Uterus (tissue), 3 donors: ENCODE measurements at regions not wholly inside any gene's neighbourhood (a gene's known extent, or its start where the extent isn't known, plus 50 kb on each side); places are given as distances from the start of the nearest gene placed in this dataset.

Experiments used
- DNase-seq, 2 donors: peaks; one replicate each; pipeline ENCODE4 v3.0.0-alpha.2; 2019 to 2020
- H3K27ac ChIP-seq, 2 donors: fragments of 200-600 bp; sonication (generic); 1 replicate in 1 of 2; 2 replicates in 1 of 2; pipeline ENCODE4 v1.5.1; 2016 to 2018
- H3K27me3 ChIP-seq, 2 donors: fragments of 200-600 bp; sonication (generic); one replicate each; pipeline ENCODE4 v1.5.1; 2018 to 2019; ENCODE audit warnings: control low read depth in 1 of 2
- H3K36me3 ChIP-seq, 2 donors: fragments of 200-600 bp; sonication (generic); one replicate each; pipeline ENCODE4 v1.5.1; 2019; ENCODE audit warnings: control low read depth in 1 of 2
- H3K4me1 ChIP-seq, 2 donors: fragments of 200-600 bp; sonication (generic); one replicate each; pipeline ENCODE4 v1.5.1; 2018 to 2019; ENCODE audit warnings: control low read depth in 1 of 2
- H3K4me3 ChIP-seq, 2 donors: fragments of 200-600 bp; sonication (generic); 1 replicate in 1 of 2; 2 replicates in 1 of 2; pipeline ENCODE4 v1.5.1; 2018 to 2019; ENCODE audit warnings: mild to moderate bottlenecking in 1 of 2
- H3K9me3 ChIP-seq, 2 donors: fragments of 200-600 bp; sonication (generic); one replicate each; pipeline ENCODE4 v1.5.1; 2019; ENCODE audit warnings: control low read depth in 1 of 2
- POLR2A ChIP-seq, 2 donors: fragments of 450-650 bp; IDR thresholded peaks; one replicate each; pipeline ENCODE4 v1.6.1; 2016; ENCODE audit warnings: antibody characterized with exemption in 2 of 2, mild to moderate bottlenecking in 1 of 2, moderate library complexity in 1 of 2
- intact Hi-C: fragments of 100-400 bp; cut with DNase I; formaldehyde crosslinking; loops from one replicate; pipeline ENCODE4 v1.15.1; 2023; ENCODE audit warnings: low total_unique reads
- TF ChIP-seq, protein P1 (sequence below), 4 experiments: fragments of 200-600 bp in 2 of 4; fragments of 450-650 bp in 2 of 4; sonication (generic) in 2 of 4; IDR thresholded peaks; one replicate each; pipeline ENCODE4 v1.5.1; 2016 to 2019; ENCODE audit warnings: antibody characterized with exemption in 4 of 4, mild to moderate bottlenecking in 2 of 4, moderate library complexity in 1 of 4
- donor health status: DM: yes; HTN: yes; CAD: no.

DNA sequence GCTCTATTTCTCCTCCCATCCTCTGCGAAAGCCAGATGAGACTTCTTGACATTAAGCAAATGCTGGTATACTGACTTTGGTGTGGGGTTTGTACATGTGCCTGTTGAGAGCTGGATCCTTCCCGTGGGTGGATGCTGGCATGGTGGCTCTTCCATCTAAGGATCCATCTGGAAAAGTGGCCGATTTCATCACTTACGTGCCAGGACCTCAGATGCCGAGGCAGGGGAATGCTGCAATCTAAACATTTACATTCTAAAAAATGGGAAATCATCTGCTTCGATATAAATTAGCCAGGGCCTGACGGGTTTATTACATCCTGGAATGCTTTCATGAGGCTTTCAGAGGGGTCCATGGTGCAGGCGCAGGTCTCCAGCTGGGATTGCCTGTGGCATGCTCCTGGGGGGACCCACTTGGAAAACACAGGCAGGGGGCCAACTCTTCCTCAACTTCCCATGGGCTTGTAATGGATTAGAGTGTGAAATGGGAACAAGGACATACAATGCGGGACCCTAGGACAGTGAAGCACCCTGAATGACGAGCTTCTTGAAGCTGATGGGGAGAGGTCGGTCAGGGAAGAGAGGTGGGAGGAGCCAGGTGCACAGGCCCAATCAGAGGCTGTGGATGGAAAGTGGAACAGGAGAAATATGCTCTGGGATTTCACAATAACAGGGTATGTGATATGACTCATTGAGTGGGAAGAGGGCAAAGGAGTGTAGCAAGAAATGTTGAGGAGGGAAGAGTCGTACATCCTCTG is 105.5 kb upstream of the PITX1 start:
- no peaks in the 10 kb centered on the region for H3K27me3 ChIP-seq
- H3K4me3 ChIP-seq, result no peak overlapping the region
- no peaks in the 10 kb centered on the region for H3K4me1 ChIP-seq
- H3K36me3 ChIP-seq, result no peaks in the 10 kb centered on the region
- H3K27ac ChIP-seq, result peak overlapping the region in 1 of 2 donors; percentile 7
- TF ChIP-seq, protein P1, sequence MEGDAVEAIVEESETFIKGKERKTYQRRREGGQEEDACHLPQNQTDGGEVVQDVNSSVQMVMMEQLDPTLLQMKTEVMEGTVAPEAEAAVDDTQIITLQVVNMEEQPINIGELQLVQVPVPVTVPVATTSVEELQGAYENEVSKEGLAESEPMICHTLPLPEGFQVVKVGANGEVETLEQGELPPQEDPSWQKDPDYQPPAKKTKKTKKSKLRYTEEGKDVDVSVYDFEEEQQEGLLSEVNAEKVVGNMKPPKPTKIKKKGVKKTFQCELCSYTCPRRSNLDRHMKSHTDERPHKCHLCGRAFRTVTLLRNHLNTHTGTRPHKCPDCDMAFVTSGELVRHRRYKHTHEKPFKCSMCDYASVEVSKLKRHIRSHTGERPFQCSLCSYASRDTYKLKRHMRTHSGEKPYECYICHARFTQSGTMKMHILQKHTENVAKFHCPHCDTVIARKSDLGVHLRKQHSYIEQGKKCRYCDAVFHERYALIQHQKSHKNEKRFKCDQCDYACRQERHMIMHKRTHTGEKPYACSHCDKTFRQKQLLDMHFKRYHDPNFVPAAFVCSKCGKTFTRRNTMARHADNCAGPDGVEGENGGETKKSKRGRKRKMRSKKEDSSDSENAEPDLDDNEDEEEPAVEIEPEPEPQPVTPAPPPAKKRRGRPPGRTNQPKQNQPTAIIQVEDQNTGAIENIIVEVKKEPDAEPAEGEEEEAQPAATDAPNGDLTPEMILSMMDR (IDR thresholded peaks at IDR 0.05), result no peak
- TF ChIP-seq POLR2A (IDR thresholded peaks at IDR 0.05), result no peak
- H3K9me3 ChIP-seq, result no peaks in the 10 kb centered on the region
- peak; percentile 54 to 59 for DNase-seq
- intact Hi-C loops, result no loop called here

DNA sequence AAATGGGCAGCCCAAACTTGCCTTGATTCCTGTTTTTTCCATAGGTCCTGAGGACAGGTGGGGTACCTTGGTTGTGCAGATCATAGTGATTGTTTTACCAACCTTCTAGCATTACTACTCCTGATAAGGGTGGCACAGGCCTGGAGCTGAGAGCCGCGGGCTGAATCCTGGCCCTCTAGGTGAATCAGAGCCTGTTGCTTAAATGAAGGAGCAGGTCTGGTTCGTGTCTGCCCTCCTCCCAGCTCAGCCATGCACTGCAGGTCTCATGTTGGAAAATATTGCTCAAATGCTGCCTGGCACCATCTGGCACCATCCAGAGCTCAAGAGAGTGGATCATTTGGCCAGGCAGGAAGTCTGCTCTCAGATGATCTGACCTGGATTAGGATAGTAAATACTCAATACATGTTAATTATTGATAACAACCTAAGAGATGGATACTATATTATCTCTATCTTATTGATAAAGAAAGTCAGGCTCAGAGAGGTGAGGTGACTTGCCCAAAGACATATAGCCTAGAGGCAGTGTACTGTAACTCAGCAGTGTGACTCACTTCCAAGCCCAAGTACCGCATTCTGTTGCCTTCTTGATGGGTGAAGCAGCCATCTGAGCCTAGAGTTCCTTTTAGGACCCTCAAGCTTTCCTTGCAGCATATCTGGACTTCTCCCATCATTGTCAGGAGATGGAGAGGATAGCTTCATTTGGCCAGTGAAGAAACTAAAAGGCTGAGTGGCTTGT is 104.3 kb upstream of the PITX1 start:
- Histone ChIP-seq H3K4me1 (no peaks in the 10 kb centered on the region), H3K27me3 (no peaks in the 10 kb centered on the region), H3K9me3 (no peaks in the 10 kb centered on the region), H3K36me3 (no peaks in the 10 kb centered on the region), H3K4me3 (no peak overlapping the region), H3K27ac (no peak overlapping the region)
- intact Hi-C loops, result no loop called here
- DNase-seq, result no peak
- TF ChIP-seq POLR2A (IDR thresholded peaks at IDR 0.05), result no peak
- TF ChIP-seq, protein P1 (IDR thresholded peaks at IDR 0.05), result no peak

DNA sequence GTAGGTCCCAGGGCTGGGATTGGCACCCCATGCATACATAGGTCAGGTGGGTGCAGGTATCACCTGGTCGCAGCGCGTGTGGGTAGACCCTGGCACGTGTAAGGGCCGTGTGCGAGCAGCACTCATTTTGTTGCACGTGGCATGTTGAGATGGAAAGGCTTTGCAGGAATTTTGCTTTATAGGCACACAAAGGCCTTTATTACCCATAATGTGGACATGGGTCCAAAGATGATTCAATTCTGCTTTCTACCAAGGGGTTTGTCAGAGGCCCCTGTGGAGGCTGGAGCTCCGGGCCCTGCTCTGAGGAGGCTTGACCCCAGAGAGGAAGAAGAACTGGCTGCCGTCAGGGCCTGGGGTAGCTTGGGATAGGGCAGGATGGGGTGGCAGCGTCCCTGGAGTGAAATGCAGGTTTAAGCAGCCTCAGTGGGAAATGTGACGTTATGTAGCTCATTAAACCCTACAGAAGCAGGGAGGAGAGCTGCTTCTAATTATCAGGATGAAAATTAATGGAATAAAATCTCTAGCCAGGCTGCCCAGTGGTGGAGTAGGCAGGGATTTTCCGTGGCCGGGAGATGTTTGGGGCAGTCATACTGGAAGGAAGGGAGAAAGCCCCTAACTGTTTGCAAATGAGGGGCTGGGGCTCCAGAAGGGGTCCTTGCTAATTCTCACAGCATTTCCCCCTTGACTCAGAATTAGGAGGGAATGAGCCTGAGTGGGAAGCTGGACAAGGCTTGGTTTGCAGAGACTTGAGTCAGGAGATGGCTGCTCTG is 103.3 kb upstream of the PITX1 start:
- intact Hi-C loops, result no loop called here
- Histone ChIP-seq H3K4me3 (no peak overlapping the region), H3K36me3 (no peaks in the 10 kb centered on the region), H3K27me3 (no peaks in the 10 kb centered on the region), H3K4me1 (no peaks in the 10 kb centered on the region), H3K9me3 (no peaks in the 10 kb centered on the region), H3K27ac (no peak overlapping the region)
- TF ChIP-seq POLR2A (IDR thresholded peaks at IDR 0.05), result no peak
- TF ChIP-seq, protein P1 (IDR thresholded peaks at IDR 0.05), result no peak
- DNase-seq, result no peak

DNA sequence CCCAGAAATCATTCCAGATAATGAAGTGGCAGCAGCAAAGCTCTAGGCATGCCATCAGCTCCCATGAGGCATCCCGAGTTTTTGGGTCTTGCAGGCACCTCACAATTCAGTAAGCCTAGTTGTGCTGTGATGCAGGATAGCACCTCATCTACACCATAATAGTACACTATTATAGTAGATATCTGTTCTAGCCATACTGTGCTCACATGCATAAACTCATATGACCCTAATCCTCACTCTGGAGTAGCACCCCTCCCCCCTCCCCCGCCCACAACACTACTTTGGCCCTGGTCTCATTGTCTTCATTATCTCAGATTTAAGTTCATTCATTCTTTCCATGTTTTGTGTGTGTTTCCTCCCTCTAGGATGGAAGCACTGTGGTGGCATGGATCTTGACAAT is 102.5 kb upstream of the PITX1 start:
- TF ChIP-seq POLR2A (IDR thresholded peaks at IDR 0.05), result no peak
- TF ChIP-seq, protein P1 (IDR thresholded peaks at IDR 0.05), result no peak
- Histone ChIP-seq H3K4me3 (no peak overlapping the region), H3K9me3 (no peaks in the 10 kb centered on the region), H3K36me3 (no peaks in the 10 kb centered on the region), H3K27me3 (no peaks in the 10 kb centered on the region), H3K4me1 (no peaks in the 10 kb centered on the region), H3K27ac (no peak overlapping the region)
- DNase-seq, result no peak
- intact Hi-C loops, result no loop called here
